ENCODE measurements at regions not wholly inside any gene's neighbourhood (a gene's known extent, or its start where the extent isn't known, plus 50 kb on each side); places are given as distances from the start of the nearest gene placed in this dataset.

- TF ChIP-seq, protein P1, sequence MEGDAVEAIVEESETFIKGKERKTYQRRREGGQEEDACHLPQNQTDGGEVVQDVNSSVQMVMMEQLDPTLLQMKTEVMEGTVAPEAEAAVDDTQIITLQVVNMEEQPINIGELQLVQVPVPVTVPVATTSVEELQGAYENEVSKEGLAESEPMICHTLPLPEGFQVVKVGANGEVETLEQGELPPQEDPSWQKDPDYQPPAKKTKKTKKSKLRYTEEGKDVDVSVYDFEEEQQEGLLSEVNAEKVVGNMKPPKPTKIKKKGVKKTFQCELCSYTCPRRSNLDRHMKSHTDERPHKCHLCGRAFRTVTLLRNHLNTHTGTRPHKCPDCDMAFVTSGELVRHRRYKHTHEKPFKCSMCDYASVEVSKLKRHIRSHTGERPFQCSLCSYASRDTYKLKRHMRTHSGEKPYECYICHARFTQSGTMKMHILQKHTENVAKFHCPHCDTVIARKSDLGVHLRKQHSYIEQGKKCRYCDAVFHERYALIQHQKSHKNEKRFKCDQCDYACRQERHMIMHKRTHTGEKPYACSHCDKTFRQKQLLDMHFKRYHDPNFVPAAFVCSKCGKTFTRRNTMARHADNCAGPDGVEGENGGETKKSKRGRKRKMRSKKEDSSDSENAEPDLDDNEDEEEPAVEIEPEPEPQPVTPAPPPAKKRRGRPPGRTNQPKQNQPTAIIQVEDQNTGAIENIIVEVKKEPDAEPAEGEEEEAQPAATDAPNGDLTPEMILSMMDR (IDR thresholded peaks at IDR 0.05; ENCODE audit: unreplicated experiment) = no peak
- H3K27ac Mint-ChIP-seq (ENCODE audit: low read depth, unreplicated experiment) = no peak overlapping the region
- ChIA-PET POLR2A (interaction anchor here (0.6 to 0.7 kb wide), 2 partner anchors 12 to 67 kb away, joined by 3 read pairs; no protein-coding TSS in a partner anchor), CTCF (no interaction called here)
- no peaks in the 10 kb centered on the region for H3K4me1 Mint-ChIP-seq (ENCODE audit: insufficient read depth, unreplicated experiment)
- H3K9me3 Mint-ChIP-seq (ENCODE audit: unreplicated experiment) = no peaks in the 10 kb centered on the region
- DNase-seq (ENCODE audit: unreplicated experiment) = no peak
- H3K27me3 Mint-ChIP-seq (ENCODE audit: insufficient read depth, unreplicated experiment) = no peaks in the 10 kb centered on the region
- intact Hi-C loops (cut with micrococcal nuclease) = no loop called here
- no TSS peak for BruUV-seq (replicated peaks)
- no peaks in the 10 kb centered on the region for H3K36me3 Mint-ChIP-seq (ENCODE audit: insufficient read depth, unreplicated experiment)
- H3K4me3 Mint-ChIP-seq (ENCODE audit: unreplicated experiment) = no peak overlapping the region
Observed at GRCh38 chr10:65708057-65708456, 1217.8 kb upstream of the LRRTM3 start.

GRCh38 chr10:65710306-65710705, 1215.5 kb upstream of the LRRTM3 start:
- no peaks in the 10 kb centered on the region for H3K36me3 Mint-ChIP-seq (ENCODE audit: insufficient read depth, unreplicated experiment)
- no peak overlapping the region for H3K4me3 Mint-ChIP-seq (ENCODE audit: unreplicated experiment)
- no TSS peak for BruUV-seq (replicated peaks)

GRCh38 chr10:65719790-65720189, 1206.0 kb upstream of the LRRTM3 start:
- BruUV-seq (replicated peaks) = no TSS peak
- Mint-ChIP-seq H3K4me3 (ENCODE audit: unreplicated experiment) (no peak overlapping the region), H3K27ac (ENCODE audit: low read depth, unreplicated experiment) (no peak overlapping the region), H3K36me3 (ENCODE audit: insufficient read depth, unreplicated experiment) (no peaks in the 10 kb centered on the region), H3K4me1 (ENCODE audit: insufficient read depth, unreplicated experiment) (no peaks in the 10 kb centered on the region), H3K9me3 (ENCODE audit: unreplicated experiment) (no peaks in the 10 kb centered on the region), H3K27me3 (ENCODE audit: insufficient read depth, unreplicated experiment) (no peaks in the 10 kb centered on the region)
- POLR2A ChIA-PET = no interaction called here
- TF ChIP-seq, protein P1 (IDR thresholded peaks at IDR 0.05; ENCODE audit: unreplicated experiment) = no peak
- intact Hi-C loops (cut with micrococcal nuclease) = no loop called here
- DNase-seq (ENCODE audit: unreplicated experiment) = no peak
- CTCF ChIA-PET = no interaction called here

More at GRCh38 chr10:65710306-65710705, 1215.5 kb upstream of the LRRTM3 start:
- ChIA-PET CTCF (no interaction called here), POLR2A (no interaction called here)
- intact Hi-C loops (cut with micrococcal nuclease) = no loop called here
- H3K4me1 Mint-ChIP-seq (ENCODE audit: insufficient read depth, unreplicated experiment) = no peaks in the 10 kb centered on the region
- TF ChIP-seq, protein P1 (IDR thresholded peaks at IDR 0.05; ENCODE audit: unreplicated experiment) = no peak
- H3K27ac Mint-ChIP-seq (ENCODE audit: low read depth, unreplicated experiment) = no peak overlapping the region
- H3K9me3 Mint-ChIP-seq (ENCODE audit: unreplicated experiment) = no peaks in the 10 kb centered on the region
- H3K27me3 Mint-ChIP-seq (ENCODE audit: insufficient read depth, unreplicated experiment) = no peaks in the 10 kb centered on the region
- no peak for DNase-seq (ENCODE audit: unreplicated experiment)

GRCh38 chr10:65720901-65721300, 1204.9 kb upstream of the LRRTM3 start:
- intact Hi-C loops (cut with micrococcal nuclease) = no loop called here
- no peaks in the 10 kb centered on the region for H3K4me1 Mint-ChIP-seq (ENCODE audit: insufficient read depth, unreplicated experiment)
- DNase-seq (ENCODE audit: unreplicated experiment) = no peak
- BruUV-seq (replicated peaks) = no TSS peak
- H3K36me3 Mint-ChIP-seq (ENCODE audit: insufficient read depth, unreplicated experiment) = no peaks in the 10 kb centered on the region
- H3K4me3 Mint-ChIP-seq (ENCODE audit: unreplicated experiment) = no peak overlapping the region
- CTCF ChIA-PET = no interaction called here
- POLR2A ChIA-PET = no interaction called here
- no peaks in the 10 kb centered on the region for H3K27me3 Mint-ChIP-seq (ENCODE audit: insufficient read depth, unreplicated experiment)
- H3K9me3 Mint-ChIP-seq (ENCODE audit: unreplicated experiment) = no peaks in the 10 kb centered on the region
- TF ChIP-seq, protein P1 (IDR thresholded peaks at IDR 0.05; ENCODE audit: unreplicated experiment) = no peak
- no peak overlapping the region for H3K27ac Mint-ChIP-seq (ENCODE audit: low read depth, unreplicated experiment)

Measured in MCF 10A (cell line).